Adrenal gland (tissue), 5 donors: ENCODE measurements at regions not wholly inside any gene's neighbourhood (a gene's known extent, or its start where the extent isn't known, plus 50 kb on each side); places are given as distances from the start of the nearest gene placed in this dataset.

Experiments used
- POLR2A ChIP-seq, 2 donors: fragments of 450-650 bp; IDR thresholded peaks; one replicate each; pipeline ENCODE4 v1.6.1; 2017; ENCODE audit warnings: antibody characterized with exemption in 2 of 2, mild to moderate bottlenecking in 2 of 2, moderate library complexity in 1 of 2
- TF ChIP-seq, protein P1 (sequence below), 6 experiments: fragments of 450-650 bp in 4 of 6; fragments of 200-600 bp in 2 of 6; sonication (generic) in 1 of 6; IDR thresholded peaks; 1 replicate in 5 of 6; 2 replicates in 1 of 6; pipeline versions ENCODE4 v1.5.1 to v1.8.0; 2016 to 2021; ENCODE audit warnings: antibody characterized with exemption in 6 of 6, mild to moderate bottlenecking in 2 of 6, moderate library complexity in 1 of 6
- donor health status: DM: no; HTN: no; CAD: no.

- TF ChIP-seq, protein P1, sequence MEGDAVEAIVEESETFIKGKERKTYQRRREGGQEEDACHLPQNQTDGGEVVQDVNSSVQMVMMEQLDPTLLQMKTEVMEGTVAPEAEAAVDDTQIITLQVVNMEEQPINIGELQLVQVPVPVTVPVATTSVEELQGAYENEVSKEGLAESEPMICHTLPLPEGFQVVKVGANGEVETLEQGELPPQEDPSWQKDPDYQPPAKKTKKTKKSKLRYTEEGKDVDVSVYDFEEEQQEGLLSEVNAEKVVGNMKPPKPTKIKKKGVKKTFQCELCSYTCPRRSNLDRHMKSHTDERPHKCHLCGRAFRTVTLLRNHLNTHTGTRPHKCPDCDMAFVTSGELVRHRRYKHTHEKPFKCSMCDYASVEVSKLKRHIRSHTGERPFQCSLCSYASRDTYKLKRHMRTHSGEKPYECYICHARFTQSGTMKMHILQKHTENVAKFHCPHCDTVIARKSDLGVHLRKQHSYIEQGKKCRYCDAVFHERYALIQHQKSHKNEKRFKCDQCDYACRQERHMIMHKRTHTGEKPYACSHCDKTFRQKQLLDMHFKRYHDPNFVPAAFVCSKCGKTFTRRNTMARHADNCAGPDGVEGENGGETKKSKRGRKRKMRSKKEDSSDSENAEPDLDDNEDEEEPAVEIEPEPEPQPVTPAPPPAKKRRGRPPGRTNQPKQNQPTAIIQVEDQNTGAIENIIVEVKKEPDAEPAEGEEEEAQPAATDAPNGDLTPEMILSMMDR (IDR thresholded peaks at IDR 0.05), result no peak
- TF ChIP-seq POLR2A (IDR thresholded peaks at IDR 0.05), result no peak
These were observed 250.5 kb upstream of the AFDN start for GRCh38 chr6:167576050-167576741.
